Esophagus squamous epithelium (tissue), 5 donors: ENCODE measurements at regions not wholly inside any gene's neighbourhood (a gene's known extent, or its start where the extent isn't known, plus 50 kb on each side); places are given as distances from the start of the nearest gene placed in this dataset.
A peak's percentile ranks its signal among the peaks of the same experiment; 100 is the strongest.

Experiments
- DNase-seq: peaks from one replicate; lab custom pipeline; 2025; lab: John Stamatoyannopoulos, UW
- H3K27ac ChIP-seq, 4 donors: fragments of 200-600 bp; sonication (generic); one replicate each; pipeline ENCODE4 v1.5.1; 2016 to 2019; ENCODE audit warnings: mild to moderate bottlenecking in 1 of 4
- H3K27me3 ChIP-seq, 4 donors: fragments of 200-600 bp; sonication (generic); 1 replicate in 3 of 4; 2 replicates in 1 of 4; pipeline versions ENCODE4 v1.5.1 to v1.6.0; 2017 to 2021; ENCODE audit warnings: antibody characterized with exemption in 1 of 4
- H3K36me3 ChIP-seq, 3 donors: fragments of 200-600 bp; sonication (generic); one replicate each; pipeline ENCODE4 v1.5.1; 2016 to 2019
- H3K4me1 ChIP-seq, 3 donors: fragments of 200-600 bp; sonication (generic); one replicate each; pipeline ENCODE4 v1.5.1; 2017 to 2019
- H3K4me3 ChIP-seq, 4 donors: fragments of 200-600 bp; sonication (generic); 1 replicate in 3 of 4; 2 replicates in 1 of 4; pipeline ENCODE4 v1.5.1; 2016 to 2019; ENCODE audit warnings: mild to moderate bottlenecking in 2 of 4, moderate library complexity in 1 of 4
- H3K9me3 ChIP-seq, 3 donors: fragments of 200-600 bp; sonication (generic); one replicate each; pipeline ENCODE4 v1.5.1; 2016 to 2019
- POLR2A ChIP-seq, 4 donors: fragments of 450-650 bp; IDR thresholded peaks; one replicate each; pipeline ENCODE4 v1.6.1; 2017; ENCODE audit warnings: antibody characterized with exemption in 4 of 4, mild to moderate bottlenecking in 4 of 4, moderate library complexity in 3 of 4
- WGBS, 2 donors: methylation state at CpG; one replicate each; pipeline ENCODE4 v1.1.5; 2018; 5-methylcytosine and 5-hydroxymethylcytosine counted together
- intact Hi-C: fragments of 100-400 bp; cut with DNase I; formaldehyde crosslinking; loops from one replicate; pipeline ENCODE4 v1.15.0; 2022
- TF ChIP-seq, protein P1 (sequence below), 6 experiments: fragments of 450-650 bp in 4 of 6; fragments of 200-600 bp in 2 of 6; sonication (generic) in 2 of 6; IDR thresholded peaks; one replicate each; pipeline ENCODE4 v1.5.1; 2016 to 2019; ENCODE audit warnings: antibody characterized with exemption in 6 of 6, mild to moderate bottlenecking in 4 of 6, moderate library complexity in 4 of 6
- donor health status: DM: yes; HTN: yes; CAD: no.

DNA sequence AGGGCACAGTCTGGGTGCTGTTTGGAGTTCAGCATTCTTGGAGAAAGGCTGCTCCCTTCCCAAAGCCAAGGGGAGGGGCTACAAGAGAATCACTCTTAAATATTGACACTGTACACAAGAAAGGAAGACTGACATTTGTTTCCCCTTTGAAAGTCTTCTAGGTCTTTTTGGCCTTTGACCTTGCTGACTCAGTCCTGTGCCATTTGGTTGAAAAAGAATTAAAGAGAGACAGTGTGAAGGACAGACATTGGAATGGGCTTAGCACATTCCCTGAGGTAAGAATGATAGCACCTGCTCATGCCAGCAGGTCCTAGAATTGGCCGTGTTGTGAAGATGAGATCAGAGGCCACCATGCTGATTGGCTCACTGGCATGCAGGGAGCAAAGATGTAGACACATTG is 271.4 kb upstream of the ZNF608 start:
- Histone ChIP-seq H3K4me1 (peaks cover 0 to 5% (median 0%) of the 10 kb centered on the region in 3 donors), H3K4me3 (no peak overlapping the region), H3K27ac (no peak overlapping the region), H3K27me3 (no peaks in the 10 kb centered on the region), H3K9me3 (no peaks in the 10 kb centered on the region), H3K36me3 (no peaks in the 10 kb centered on the region)
- no peak for DNase-seq
- intact Hi-C loops = no loop called here
- whole genome bisulfite sequencing, 2 donors = 90 to 100% methylated on average over 1 of the region's 1 CpG
- no peak for TF ChIP-seq POLR2A (IDR thresholded peaks at IDR 0.05)
- TF ChIP-seq, protein P1, sequence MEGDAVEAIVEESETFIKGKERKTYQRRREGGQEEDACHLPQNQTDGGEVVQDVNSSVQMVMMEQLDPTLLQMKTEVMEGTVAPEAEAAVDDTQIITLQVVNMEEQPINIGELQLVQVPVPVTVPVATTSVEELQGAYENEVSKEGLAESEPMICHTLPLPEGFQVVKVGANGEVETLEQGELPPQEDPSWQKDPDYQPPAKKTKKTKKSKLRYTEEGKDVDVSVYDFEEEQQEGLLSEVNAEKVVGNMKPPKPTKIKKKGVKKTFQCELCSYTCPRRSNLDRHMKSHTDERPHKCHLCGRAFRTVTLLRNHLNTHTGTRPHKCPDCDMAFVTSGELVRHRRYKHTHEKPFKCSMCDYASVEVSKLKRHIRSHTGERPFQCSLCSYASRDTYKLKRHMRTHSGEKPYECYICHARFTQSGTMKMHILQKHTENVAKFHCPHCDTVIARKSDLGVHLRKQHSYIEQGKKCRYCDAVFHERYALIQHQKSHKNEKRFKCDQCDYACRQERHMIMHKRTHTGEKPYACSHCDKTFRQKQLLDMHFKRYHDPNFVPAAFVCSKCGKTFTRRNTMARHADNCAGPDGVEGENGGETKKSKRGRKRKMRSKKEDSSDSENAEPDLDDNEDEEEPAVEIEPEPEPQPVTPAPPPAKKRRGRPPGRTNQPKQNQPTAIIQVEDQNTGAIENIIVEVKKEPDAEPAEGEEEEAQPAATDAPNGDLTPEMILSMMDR (IDR thresholded peaks at IDR 0.05) = no peak

DNA sequence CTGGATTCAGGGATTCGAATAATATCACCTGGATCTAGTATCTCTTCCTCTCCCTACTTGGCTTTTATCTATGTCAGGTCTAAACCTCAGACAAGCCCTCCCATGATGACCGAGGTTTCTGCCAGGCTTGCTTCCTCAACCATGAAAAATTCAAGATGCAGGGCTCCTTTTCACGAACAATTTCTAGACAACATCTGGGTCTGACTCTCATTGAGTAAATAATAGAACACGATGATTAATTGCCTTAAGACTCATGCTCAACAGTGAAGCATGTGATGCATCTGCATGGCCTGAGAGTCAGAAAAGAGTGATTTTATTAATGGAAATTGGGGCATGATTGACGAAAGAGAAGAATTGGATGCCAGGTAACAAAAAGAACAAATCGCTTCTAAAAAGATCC is 277.2 kb upstream of the ZNF608 start:
- intact Hi-C loops = no loop called here
- Histone ChIP-seq H3K9me3 (no peaks in the 10 kb centered on the region), H3K4me1 (peaks cover 0 to 16% (median 2%) of the 10 kb centered on the region in 3 donors), H3K4me3 (no peak overlapping the region), H3K36me3 (no peaks in the 10 kb centered on the region), H3K27me3 (no peaks in the 10 kb centered on the region), H3K27ac (no peak overlapping the region)
- WGBS, 2 donors = 33 to 38% methylated on average over 6 of the region's 6 CpGs
- no peak for TF ChIP-seq POLR2A (IDR thresholded peaks at IDR 0.05)
- TF ChIP-seq, protein P1 (IDR thresholded peaks at IDR 0.05) = no peak
- no peak for DNase-seq

DNA sequence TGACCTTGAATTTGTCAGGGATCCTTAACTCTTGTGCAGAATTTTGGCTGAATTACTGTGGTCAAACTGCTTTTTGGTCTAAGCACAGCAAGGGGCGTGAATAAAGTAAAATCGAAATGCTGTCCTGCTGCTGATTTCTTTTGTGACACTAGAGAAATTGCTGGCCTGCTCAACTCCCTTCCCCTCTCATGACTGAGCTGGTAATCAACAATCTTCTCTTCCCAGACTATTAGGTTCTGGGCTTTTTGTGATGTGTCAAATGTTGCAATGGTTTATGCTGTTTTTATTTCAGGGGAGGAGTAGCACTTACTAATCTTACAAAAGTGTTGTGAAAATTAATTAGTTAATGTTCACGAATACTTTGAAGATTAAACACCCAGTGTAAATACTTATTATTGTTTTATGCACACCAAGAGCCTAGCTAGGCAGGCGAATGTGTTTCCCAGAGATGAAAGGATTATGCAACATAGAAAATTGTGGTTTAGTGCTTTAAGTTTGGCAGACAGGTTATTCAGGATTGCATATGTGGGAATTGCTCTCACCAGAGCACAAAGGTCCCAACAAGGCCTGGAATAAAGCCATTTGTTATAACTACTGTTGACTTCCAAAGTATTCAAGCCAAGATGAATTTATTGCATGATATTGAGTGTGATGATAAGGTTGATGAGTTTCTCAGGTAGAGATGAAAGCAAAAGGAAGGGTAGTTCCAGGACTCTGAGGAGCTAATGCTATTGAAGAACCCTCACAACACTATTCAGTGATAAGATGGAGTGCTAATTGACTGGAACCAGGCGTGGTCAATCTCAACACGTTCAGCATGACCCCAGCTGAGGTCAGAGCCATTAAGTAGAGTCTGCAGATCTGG is 280.7 kb upstream of the ZNF608 start:
- no peak for DNase-seq
- intact Hi-C loops = no loop called here
- peak overlapping the region in 2 of 4 donors; percentile 22 to 33 for H3K27ac ChIP-seq

DNA sequence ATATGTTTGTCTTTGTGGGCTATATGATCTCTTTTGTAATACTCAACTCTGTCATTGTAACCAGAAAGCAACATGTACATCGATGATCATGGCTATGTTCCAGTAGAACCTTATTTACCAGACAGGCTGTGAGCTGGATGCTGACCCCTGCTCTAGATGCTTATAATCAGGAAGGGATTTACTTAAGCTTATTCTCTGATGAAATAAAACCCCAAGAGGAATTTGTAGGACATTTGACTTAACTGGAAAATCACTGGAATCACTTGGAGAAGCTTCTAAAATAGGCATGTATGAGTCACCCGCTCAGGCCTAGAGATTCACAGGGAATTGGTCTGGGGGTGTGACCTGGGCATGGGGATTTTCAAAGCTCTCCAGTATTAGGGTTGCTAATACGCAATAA is 285.8 kb upstream of the ZNF608 start:
- no peak for TF ChIP-seq POLR2A (IDR thresholded peaks at IDR 0.05)
- TF ChIP-seq, protein P1 (IDR thresholded peaks at IDR 0.05) = no peak

More for the DNA sequence above, 280.7 kb upstream of the ZNF608 start:
- no peak for TF ChIP-seq POLR2A (IDR thresholded peaks at IDR 0.05)
- TF ChIP-seq, protein P1 (IDR thresholded peaks at IDR 0.05) = no peak
- H3K4me3 ChIP-seq = no peak overlapping the region
- H3K36me3 ChIP-seq = no peaks in the 10 kb centered on the region
- H3K27me3 ChIP-seq = no peaks in the 10 kb centered on the region
- H3K9me3 ChIP-seq = no peaks in the 10 kb centered on the region
- H3K4me1 ChIP-seq = peaks cover 0 to 16% (median 2%) of the 10 kb centered on the region in 3 donors
- WGBS, 2 donors = 47 to 48% methylated on average over 6 of the region's 6 CpGs

DNA sequence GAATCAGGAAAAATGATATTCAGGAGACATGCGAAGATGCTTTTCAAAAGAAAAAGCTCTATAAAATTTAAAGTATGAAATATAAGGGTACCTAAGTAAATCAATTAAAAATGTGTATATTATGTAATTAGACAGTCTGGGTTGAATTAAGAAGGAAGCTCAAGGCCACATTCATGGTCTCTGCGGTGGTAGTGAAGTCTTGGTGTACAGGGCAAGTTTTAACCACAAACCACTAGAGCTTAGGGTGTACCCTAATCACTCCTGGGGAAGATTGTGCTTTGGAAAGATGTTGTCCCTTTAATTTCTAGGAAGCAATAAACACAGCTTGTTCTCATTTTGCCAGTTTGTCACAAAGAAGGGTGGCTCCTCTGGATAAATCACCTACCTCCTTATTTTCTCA is 287.2 kb upstream of the ZNF608 start:
- Histone ChIP-seq H3K4me3 (no peak overlapping the region), H3K27me3 (no peaks in the 10 kb centered on the region), H3K4me1 (peaks cover 0 to 8% (median 0%) of the 10 kb centered on the region in 3 donors), H3K27ac (no peak overlapping the region), H3K9me3 (no peaks in the 10 kb centered on the region), H3K36me3 (no peaks in the 10 kb centered on the region)
- intact Hi-C loops = no loop called here
- TF ChIP-seq, protein P1 (IDR thresholded peaks at IDR 0.05) = no peak
- TF ChIP-seq POLR2A (IDR thresholded peaks at IDR 0.05) = no peak
- 79 to 88% methylated on average over 2 of the region's 2 CpGs for WGBS, 2 donors
- DNase-seq = no peak

More for the DNA sequence above, 285.8 kb upstream of the ZNF608 start:
- Histone ChIP-seq H3K36me3 (no peaks in the 10 kb centered on the region), H3K27me3 (no peaks in the 10 kb centered on the region), H3K9me3 (no peaks in the 10 kb centered on the region), H3K27ac (no peak overlapping the region), H3K4me3 (no peak overlapping the region), H3K4me1 (peaks cover 0 to 6% (median 2%) of the 10 kb centered on the region in 3 donors)
- intact Hi-C loops = no loop called here
- DNase-seq = no peak
- WGBS, 2 donors = 66 to 76% methylated on average over 3 of the region's 3 CpGs
